ENCODE measurements at regions not wholly inside any gene's neighbourhood (a gene's known extent, or its start where the extent isn't known, plus 50 kb on each side); places are given as distances from the start of the nearest gene placed in this dataset.

- no peak for TF ChIP-seq CTCF (IDR thresholded peaks at IDR 0.05)
- TF ChIP-seq EZH2 (IDR thresholded peaks at IDR 0.05; ENCODE audit: borderline replicate concordance, insufficient read depth, low read depth, low read length, poor library complexity, severe bottlenecking) = no peak
These were observed 411.0 kb upstream of the DYNLRB2 start for GRCh38 chr16:80129791-80130190.
